ENCODE measurements at regions not wholly inside any gene's neighbourhood (a gene's known extent, or its start where the extent isn't known, plus 50 kb on each side); places are given as distances from the start of the nearest gene placed in this dataset.

DNA sequence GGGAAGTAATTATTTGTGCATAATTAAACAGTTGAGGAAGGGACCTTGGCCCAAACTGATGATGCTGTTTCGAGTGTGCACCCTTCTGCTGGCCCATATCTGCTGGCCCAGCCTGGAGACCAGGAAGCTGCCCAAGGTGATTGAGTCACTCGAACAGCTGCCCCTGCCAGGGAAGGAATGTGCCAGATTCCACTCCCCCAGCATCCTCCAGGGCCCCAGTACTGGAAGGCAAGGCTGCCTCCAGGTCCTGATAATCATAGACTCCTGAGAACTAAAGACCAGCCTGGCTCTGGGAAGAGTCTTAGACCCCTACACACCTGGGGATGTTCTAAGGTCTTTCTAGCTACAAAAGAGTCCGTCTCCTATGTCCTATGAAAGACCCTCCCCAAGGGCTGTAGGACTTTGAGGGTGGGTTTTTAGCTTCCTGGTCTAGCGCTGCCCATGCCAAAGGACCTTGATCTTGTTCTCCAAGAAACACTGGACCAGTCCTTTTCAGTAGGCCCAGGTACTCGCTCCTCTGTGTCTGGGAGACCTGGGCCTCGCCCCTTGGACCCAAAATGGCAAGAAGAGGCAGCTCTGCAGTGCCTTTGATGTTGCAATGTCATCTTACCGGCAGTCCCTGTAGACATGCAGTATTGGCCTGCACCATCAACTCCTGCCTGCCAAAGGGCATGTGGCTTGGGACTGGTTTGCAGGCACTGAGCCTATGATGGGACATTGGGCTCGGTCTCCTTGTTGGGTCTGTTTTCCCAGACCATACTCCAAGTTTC, 103.2 kb upstream of the GPR26 start:
- no peak for DNase-seq

DNA sequence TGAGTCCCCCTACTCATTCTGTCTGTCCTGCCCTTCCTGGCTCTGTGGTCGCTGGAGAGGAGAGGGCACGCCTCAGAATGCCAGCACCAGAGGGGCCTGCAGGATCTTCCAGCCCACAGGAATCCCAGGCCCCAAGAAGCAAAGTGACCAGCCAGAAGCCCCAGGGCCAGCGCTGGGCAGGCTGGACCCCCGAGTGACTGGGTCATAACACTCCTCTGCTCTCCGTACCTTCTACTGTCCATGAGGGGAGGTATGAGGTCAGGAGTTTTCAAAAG, 102.6 kb upstream of the GPR26 start:
- no peak for DNase-seq

DNA sequence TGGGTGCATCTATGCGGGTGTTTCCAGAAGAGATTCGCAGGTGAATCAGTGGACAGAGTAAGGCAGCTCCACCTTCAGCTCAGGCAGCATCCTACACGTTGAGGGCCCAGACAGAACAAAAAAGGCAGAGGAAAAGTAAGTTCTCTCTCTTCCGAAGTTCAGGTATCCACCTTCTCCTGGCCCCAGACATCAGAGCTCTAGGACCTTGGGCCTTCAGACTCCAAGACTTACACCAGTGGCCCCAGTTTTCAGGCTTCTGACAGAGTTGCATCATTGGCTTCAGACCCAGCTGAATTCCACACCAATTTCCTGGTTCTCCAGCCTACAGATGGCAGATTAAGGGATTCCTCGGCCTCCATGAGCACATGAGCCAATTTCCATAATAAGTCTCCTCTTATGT, 102.2 kb upstream of the GPR26 start:
- no peak for DNase-seq

DNA sequence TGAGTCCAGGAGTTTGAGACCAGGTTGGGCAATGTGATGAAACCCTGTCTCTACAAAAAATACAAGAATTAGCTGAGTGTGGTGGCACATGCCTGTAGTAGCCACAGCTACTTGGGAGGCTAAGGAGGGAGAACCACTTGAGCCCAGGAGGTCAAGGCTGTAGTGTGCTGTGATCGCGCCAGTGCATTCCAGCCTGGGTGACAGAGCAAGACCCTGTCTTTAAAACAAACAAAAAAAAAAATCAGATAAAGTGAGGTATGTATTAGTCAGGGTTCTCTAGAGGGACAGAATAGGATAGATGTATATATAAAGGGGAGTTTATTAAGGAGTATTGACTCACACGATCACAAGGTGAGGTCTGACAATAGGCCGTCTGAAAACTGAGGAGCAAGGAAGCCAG, 101.5 kb upstream of the GPR26 start:
- DNase-seq: no peak

DNA sequence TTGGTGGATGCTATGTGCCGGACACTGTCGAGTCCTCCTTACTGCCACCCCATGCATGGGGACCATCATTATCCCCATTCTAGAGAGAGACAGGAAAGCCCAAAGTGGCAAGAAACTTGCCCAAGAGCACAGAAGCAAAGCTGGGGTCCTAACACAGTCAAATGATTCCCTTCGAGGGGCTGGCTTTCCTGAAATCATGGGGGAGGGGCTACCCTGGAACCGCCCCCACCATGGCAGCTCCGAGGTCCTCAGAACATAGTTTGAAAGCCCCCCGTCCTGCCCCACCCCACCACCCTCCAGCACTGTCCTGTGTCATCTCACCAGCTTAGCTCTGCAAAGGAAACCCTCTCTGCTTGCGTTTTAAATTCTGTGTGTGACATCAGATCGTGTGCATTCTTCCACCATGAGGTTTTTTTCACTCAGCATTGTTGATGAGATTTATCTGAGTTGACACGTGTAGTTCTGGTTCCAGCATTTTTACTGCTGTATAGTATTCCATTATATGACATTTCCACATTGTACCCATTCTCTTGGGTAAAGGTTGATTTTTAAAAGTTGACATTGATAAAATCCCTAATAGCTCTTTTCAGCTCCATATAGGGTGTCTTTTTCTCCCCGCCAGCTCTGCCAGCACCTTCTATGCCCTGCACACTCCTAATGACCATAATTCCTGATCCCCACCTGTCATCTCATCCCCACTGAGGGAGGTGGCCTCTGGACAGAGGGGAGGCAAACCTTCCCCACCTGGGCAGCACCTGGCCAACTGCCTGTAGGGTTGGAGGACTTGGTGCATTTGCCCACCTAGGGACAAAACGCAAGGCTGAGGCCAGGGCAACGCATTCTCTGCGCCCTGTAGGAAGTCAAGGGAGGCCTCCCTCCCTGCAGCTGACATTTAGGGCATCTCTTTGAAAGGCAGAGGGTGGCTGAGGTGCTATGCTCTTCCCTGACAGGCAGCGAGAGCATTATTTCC, 100.2 kb upstream of the GPR26 start:
- DNase-seq: no peak

DNA sequence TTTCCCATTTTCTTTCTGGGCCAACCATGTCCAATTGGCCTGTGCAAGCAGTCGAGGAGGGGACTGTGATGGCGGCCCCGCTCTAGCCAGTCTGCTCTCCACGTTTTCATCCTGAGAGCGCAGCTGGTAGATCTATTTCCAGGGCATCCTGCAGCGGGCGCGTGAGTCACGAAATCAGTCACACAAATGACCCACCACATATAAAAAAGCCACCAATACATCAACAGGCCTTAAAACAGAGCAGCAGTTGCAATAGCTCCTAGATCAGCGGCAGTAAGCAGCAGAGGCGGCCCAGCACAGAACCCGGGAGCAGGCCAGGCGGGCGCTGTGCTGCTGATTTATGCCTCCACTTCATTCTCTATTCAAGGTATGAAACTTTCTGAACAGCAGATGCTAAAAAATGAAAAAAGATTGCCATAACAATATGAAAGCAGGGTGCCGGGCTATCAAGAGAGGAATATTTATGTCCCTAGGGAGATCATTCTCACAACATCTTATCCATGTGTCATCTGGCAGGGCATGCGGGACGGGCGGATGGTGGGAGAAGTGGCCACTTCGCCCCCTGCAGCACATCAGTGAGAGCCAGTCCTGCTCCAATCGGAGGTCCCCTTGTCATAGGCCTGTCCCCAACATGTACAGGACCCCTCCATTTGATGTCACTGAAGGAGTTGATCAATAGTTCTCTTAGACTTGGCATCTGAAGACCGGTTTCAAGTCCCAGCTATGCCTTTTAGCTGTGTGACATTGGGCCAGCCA, 98.0 kb upstream of the GPR26 start:
- DNase-seq: no peak

DNA sequence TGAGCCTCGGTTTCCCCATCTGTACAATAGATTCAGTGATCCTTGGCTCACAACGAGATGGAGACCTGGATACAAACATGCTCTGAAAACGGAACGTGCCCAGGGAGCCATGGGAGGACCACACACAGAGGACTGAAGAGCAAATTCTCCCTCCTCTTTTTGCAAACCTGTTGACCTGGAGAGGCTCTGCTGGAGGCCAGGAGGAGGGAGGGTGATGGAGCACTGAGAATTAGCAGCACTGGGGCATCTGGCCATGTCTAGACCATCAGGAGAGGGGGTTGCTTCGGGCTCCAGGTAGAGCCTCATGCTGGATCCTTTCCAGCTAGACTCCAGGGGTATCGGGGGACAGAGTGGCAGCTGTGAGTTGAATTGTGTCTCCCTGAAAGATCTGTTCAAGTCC, 97.4 kb upstream of the GPR26 start:
- DNase-seq: no peak

DNA sequence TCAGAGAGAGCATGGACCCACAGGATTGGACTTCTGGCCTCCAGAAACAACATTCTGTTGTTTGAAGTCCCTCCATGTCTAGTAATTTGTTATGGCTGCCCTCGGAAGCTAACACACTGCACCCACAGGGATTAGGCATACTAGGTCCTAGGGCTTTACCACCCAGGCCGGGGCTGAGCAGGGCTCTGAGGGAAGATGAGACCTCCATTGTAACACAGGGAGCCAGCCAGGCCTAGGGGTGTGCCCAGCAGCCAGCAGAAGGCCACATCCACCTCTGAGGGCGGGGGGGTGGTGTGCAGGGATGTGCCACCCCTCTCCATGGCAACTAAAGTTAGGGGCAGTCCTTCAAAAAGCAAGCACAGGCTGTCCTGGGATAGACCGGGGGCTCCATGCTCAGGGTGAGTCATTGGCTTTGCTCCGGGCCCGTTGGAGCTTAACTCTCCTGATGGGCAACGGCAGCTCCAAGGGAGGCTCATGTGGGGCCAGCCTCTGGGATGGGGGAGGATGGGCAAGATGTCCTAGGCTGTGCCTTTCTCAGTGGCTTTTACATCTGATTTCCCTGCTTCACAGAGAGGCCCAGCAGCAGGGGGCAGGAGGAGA, 96.6 kb upstream of the GPR26 start:
- no peak for DNase-seq

DNA sequence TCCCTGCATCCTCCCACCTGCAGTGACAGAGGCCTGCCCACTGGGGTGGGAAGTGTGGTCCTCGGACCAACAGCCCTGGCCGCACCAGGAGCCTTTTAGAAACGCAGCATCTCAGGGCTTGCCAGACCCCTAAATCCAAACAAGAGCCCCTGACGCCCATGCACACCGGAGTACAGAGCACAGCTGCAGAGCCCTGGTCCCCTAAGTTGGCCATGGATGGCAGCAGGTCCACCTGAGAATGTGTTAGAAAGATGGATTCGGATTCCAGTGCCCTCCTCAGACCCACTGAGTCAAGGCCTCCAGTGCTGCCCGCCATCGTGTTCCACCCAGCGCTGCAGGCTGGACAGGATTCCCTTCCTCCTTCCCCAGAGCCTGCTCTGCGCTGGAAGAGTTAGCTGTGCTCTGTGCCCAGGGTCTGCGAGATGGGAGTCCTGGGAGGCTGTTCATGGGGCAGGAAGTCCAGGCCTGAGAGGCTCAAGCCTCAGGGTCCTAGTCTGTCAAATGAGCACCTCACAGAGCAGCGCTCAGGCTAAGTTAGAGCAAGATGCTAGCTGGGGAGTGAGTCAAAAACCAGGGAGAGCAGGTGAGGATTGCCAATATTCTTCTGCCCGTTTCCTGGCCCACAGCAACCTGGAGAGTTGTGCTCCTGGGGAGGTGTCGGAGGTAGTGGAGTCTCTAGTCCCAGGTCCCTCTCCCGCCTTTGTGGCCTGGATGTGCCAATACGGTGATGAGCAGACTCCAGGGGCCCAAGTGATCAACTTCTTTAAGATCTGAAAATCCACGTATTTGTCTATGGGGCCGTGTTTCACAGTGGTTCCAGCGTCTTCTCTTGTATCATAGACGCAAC, 95.9 kb upstream of the GPR26 start:
- DNase-seq: no peak

DNA sequence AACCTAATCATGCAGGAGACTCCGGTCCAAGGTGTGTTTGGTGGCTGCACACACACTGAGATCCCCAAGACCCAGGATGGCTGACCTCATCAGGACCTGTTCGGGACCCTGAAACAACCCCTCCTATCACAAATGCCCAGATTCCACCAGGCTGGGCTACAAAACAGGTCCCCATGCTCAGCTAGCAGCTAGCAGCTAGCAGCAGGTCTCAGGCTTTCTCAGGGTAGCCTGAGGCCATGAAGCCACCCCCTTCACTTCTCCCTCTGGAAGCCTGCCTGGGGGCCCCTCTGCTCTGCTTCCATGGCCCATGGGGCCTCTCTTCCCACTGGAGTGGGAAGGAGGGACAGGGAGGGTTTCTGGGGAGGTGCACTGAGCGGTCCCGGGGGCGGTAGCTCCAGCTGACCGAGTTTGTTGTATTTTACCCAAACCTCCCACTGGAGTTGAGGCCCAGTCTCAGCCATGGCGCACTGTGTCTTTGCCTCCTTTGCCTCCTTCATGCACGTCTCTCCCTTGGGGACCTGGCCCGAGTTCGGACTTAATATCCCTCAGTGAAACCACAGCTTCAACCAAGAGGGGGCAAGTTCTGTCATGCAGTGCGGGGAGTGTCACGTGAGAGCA, 95.1 kb upstream of the GPR26 start:
- no peak for DNase-seq

DNA sequence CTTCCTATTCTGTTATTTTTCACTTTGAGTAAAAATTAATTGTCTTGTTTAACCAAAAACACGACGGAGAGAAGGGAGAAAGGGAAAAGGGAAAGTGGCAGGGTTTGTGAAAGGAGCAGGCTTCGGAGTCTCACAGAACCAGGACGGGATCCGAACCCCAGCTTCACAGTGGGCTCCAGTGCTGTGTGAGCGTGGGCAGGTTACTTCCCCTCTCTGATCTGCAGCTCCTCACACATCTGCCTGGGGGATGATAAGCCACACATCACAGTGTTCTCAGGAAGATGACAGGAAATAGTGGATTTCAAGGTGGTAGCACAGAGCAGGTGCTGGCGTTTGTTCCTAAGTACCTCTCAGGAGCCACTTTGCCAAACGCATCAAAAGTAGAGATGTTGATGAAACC, 94.2 kb upstream of the GPR26 start:
- no peak for DNase-seq

DNA sequence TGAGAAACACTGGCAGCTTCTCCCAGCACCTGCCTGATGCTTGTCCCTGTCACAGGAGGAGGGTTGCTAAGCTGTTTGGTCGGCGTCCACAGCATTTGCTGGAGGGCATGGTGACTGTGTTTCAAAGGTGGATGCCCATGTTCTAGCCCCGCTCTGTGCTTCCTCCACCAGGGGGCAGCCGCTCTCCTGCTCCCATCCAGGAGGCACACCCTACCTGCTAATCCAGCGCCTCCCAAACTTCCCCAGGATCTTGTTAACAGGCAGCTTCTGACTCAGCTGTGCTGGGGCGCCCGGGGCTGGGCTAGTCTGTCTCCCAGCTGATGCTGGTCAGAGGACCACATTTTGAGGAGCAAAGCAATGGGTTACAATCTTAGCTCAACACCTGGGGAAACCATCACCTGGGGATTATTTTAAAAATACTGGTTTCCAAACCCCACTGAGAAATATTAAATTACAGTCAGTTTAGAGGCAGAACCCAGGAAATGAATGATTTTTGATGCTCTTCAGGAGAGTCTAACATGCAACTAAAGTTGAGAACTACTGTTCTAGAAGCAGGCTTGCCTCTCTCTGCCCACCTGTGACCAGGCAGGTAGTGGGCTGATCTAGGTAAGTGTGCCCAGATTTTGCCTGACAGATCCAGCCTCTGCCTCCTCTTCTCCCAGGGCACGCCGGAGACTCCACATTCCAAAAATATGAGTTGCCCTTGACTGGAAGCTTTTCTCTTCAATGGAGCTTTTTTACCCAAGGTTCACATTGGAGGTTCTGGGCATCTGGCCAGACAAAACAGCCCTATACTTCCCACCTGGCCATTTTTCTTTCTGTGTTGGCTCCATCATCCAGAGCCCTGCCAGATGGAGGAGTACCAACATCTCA, 92.7 kb upstream of the GPR26 start:
- peak in 1 of 2 experiments; percentile 2 for DNase-seq

DNA sequence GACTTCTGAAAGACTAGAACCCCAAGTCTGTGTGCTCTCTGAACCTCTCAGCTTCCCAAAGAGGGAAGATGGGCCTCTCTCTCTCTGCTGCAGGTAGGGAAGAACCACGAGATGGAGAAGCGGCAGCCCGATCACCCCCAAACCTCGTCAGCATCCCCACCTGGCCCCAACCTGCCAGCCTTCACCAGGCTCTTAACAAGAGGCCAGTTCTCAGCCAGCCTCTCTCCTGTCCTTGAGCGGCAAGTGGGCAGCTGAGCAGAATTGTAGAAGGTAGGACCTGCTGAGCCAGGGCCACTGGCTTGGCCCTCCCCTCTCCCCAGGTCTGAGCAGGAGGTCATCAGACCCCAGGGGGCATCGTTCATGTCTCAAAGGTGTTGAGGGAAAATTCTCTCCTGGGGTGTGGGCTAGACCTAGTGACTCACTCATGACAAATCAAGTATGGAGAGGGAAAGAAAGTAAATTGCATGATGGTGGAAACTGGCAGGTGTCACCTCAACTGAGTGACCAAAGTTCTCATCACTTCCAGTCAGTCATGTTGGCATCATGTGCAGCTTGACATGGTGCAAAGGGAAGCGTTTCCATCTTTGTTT, 92.0 kb upstream of the GPR26 start:
- no peak for DNase-seq

DNA sequence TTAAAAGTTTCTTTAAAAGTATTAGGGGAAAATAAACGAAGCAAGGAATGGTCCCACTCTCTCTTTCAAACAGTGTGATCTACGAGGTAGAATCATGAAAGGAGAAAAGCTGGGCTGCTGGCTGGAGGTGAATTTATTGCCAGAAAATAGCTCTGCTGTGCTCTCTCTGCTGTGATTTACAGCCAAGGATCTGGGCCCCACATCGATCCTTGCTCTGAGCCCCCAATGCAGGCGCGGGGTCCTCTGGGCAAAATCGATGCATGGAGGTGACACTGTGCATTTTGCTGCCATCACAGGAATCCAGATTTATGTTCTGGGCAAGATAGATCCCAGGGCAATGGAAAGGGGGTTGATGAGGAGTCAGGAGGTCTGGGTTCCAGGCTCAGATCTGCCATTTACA, 91.0 kb upstream of the GPR26 start:
- no peak for DNase-seq

DNA sequence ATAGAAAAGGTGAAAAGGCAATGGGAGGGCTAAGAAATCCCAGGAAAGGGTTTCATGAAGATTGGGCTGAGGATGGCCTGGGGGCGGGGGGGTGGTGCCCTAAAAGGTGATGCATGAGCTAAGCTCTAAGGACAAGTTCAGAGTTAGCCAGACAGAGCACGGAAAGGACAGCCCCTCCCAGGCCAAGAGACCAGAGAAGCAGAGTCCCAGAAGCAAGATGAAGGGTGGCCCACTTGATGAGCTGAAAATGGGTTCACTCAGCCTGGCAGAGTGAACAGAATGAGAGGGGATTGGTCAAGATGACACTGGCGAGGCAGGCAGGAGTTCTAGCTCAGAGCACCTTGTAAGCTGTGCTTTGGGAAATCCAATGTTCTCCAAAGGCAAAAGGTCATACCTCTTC, 89.4 kb upstream of the GPR26 start:
- DNase-seq: no peak

DNA sequence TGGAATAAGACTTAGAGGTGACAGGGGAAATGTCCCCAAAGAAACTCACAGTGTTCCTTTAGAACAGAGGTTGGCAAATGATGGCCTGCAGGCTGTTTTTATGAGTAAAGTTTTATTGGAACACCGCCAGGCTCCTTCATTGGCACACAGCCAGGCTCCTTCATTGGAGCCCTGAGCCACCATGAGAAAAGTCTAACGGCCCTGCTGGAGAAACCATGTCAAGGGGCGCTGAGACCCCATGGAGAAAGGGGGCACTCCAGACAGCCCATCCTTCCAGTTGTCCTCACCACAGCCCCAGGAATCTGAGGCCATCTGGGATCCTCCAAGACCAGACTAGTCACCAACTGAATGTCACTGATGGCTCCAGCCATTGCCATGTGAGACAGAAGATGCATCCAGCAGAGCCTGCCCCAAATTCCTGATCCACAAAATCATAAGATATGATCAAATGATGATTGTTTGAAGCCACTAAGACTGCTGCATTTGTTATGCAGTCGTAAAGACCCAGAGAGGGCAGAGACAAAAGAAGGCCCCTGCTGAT, 88.2 kb upstream of the GPR26 start:
- DNase-seq: no peak

DNA sequence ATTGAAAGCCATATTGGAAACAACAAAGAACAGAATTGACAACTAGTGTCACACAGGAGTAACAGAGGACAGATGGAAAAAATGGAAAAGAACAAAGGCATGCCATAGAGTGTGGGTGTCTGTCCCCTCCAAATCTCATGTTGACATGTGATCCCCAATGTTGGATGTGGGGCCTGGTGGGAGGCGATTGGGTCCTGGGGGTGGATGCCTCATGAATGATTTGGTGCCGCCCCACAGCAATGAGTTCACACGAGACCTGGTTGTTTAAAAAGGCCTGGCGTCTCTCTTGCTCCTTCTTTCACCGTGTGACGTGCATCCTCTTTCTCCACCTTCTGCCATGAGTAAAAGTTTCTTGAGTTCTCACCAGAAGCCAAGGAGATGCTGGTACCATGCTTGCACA, 87.4 kb upstream of the GPR26 start:
- no peak for DNase-seq

DNA sequence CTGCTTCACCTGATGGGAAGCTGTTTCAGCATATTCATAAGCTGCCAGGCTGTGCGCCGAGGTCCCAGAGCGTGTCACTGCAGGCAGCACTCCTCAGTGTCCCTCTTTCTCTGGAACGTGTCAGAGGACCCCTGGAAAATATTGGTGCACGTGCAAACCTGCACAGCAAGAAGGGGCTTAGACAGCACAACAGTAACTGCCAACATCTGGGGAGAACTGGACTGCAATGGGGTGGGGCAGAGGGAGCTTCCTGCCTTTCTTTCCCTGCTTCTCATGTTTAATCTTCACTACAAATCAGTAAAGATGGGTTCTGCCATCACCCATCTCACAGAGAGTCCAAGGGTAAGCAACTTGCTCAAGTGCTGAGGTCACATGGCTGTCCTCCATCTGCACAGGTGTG, 86.5 kb upstream of the GPR26 start:
- DNase-seq: no peak

DNA sequence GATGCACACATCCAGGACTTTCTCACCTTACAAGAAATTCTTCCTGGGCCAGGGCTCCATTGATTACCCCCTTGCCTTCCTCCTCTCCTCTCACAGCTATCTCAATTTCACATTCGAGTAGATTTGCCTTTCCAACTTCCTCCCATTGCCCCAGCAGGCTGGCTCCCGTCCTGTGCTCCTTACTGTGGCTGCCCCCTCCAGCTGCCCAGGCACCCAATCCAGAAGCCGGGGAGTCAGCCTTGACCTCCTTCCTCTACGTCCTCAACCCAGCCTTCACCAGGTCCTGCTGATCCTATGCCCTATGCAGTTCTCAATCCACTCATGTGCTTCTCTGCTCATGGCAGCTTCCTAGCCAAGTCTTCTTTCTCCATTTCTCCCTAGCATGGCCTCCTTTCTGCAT, 85.7 kb upstream of the GPR26 start:
- no peak for DNase-seq

DNA sequence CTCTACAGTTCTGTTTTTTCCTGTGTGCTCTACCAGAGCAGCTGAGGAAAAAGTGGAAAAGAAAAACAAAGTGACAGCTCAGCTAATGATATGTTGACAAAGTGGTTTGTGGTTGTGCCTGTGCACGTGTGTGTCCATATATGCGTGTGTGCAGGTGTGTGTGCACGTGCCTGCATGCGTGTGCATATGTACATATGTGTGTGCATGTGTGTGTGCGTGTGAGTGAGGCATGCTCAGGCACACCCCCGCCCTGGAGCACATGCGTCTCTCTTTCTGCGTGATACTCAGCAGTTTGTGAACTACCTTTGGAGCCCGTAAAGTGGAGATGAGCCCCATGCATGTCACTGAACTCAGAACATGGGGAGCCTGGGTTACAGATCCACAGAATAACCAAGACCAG, 84.5 kb upstream of the GPR26 start:
- no peak for DNase-seq

Measured in NCI-H446 (cell line).